ENCODE measurements at regions not wholly inside any gene's neighbourhood (a gene's known extent, or its start where the extent isn't known, plus 50 kb on each side); places are given as distances from the start of the nearest gene placed in this dataset.

DNA sequence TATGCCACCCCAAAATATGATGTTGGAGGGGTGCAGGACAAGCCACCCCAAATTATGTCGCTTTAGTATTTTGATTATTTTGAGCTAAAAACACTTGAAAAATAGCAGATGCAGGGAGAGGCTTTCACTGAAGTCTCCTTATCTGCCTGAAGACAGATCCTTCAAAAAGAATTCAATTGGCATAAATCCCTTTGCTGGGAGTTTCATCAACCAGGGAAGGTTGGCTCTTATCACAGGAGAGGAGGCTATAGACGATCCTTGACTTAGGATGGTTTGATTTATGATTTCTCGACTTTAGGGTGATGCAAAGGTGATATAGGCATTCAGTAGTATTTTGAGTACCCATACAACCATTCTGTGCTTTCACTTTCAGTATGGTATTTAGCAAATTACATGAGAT is 97.8 kb upstream of the CAMK1G start:
- no peaks in the 10 kb centered on the region for H3K4me1 ChIP-seq (ENCODE audit: insufficient read depth)
- TF ChIP-seq EP300 (IDR thresholded peaks at IDR 0.05) (no peak), POLR2A (IDR thresholded peaks at IDR 0.05) (no peak)
- TF ChIP-seq, protein P1, sequence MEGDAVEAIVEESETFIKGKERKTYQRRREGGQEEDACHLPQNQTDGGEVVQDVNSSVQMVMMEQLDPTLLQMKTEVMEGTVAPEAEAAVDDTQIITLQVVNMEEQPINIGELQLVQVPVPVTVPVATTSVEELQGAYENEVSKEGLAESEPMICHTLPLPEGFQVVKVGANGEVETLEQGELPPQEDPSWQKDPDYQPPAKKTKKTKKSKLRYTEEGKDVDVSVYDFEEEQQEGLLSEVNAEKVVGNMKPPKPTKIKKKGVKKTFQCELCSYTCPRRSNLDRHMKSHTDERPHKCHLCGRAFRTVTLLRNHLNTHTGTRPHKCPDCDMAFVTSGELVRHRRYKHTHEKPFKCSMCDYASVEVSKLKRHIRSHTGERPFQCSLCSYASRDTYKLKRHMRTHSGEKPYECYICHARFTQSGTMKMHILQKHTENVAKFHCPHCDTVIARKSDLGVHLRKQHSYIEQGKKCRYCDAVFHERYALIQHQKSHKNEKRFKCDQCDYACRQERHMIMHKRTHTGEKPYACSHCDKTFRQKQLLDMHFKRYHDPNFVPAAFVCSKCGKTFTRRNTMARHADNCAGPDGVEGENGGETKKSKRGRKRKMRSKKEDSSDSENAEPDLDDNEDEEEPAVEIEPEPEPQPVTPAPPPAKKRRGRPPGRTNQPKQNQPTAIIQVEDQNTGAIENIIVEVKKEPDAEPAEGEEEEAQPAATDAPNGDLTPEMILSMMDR (IDR thresholded peaks at IDR 0.05): no peak
- DNase-seq: no peak
- WGBS, 3 donors: 28 to 53% (median 28%) methylated on average over 3 of the region's 3 CpGs
- no peak overlapping the region for H3K27ac ChIP-seq
- intact Hi-C loops (cut with DNase I): no loop called here
- H3K9me3 ChIP-seq: no peaks in the 10 kb centered on the region
- no peaks in the 10 kb centered on the region for H3K36me3 ChIP-seq
- H3K27me3 ChIP-seq: no peaks in the 10 kb centered on the region
- H3K4me3 ChIP-seq: no peak overlapping the region

DNA sequence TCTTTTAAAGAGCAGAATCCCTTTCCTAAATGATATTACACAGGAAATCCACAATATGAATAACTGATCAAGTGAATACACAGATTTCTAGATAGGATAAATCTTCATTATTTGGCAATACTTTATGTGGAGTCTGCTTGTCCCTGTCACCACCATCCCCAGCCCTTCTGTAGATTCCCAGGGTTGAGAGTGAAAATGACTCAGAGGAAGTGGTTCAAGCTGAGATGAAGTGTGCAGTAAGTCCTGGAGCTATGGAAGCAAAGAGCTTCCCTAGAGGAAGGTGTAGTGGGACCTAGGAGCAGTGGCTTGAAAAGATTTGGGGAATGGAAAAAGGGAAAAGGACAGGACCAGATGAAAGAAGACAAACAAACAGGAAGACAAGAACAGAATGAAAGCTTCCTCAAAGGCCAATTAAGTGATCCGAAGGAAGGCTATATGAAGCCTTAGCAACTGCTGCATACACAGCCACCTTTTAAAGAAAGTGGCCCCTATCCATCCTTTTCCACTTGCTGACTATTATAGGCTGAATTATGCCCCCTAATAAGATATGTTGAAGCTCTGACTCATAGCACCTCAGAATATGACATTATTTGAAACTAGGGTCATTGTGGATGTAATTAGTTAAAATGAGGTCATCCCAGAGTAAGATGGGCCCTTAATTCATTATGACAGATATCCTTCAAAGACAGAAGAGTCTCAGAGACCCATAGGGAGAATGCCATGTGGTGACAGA is 96.5 kb upstream of the CAMK1G start:
- H3K27me3 ChIP-seq: no peaks in the 10 kb centered on the region
- no peaks in the 10 kb centered on the region for H3K36me3 ChIP-seq
- TF ChIP-seq EP300 (IDR thresholded peaks at IDR 0.05): no peak
- DNase-seq: no peak
- intact Hi-C loops (cut with DNase I): no loop called here
- WGBS, 3 donors: 85 to 89% (median 89%) methylated on average over 1 of the region's 1 CpG
- no peaks in the 10 kb centered on the region for H3K9me3 ChIP-seq
- no peak overlapping the region for H3K27ac ChIP-seq
- H3K4me3 ChIP-seq: no peak overlapping the region
- no peaks in the 10 kb centered on the region for H3K4me1 ChIP-seq (ENCODE audit: insufficient read depth)

GRCh38 chr1:209490013-209490412 is 93.5 kb upstream of the CAMK1G start:
- no peaks in the 10 kb centered on the region for H3K9me3 ChIP-seq
- TF ChIP-seq, protein P1 (IDR thresholded peaks at IDR 0.05): no peak
- TF ChIP-seq POLR2A (IDR thresholded peaks at IDR 0.05): no peak
- no peak for TF ChIP-seq EP300 (IDR thresholded peaks at IDR 0.05)
- WGBS, 3 donors: 54 to 68% (median 62%) methylated on average over 3 of the region's 3 CpGs
- no peaks in the 10 kb centered on the region for H3K27me3 ChIP-seq
- no peak for DNase-seq
- H3K4me1 ChIP-seq (ENCODE audit: insufficient read depth): no peaks in the 10 kb centered on the region
- intact Hi-C loops (cut with DNase I): no loop called here
- no peak overlapping the region for H3K4me3 ChIP-seq
- H3K36me3 ChIP-seq: no peaks in the 10 kb centered on the region
- H3K27ac ChIP-seq: no peak overlapping the region

DNA sequence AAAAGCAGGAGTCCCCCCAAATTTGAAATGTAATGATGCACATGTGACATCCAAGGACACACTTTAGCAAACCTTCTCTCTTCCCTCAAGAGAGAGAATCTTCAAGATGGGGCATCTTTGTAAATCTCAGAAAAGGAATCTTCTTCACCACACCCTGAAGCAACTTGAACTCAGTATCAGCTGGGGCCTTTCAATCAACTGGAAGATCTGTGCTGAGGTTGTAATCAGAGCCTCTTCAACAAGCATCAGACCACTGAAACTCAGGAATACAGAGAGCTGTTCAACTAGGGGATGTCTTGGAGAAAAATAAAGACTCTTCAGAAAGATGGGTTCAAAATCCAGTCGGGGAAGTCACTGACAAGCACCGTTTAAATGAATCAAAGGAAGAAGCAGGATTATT is 92.5 kb upstream of the CAMK1G start:
- 80 to 82% (median 81%) methylated on average over 2 of the region's 2 CpGs for WGBS, 3 donors
- intact Hi-C loops (cut with DNase I): no loop called here
- Histone ChIP-seq H3K27ac (no peak overlapping the region), H3K4me1 (ENCODE audit: insufficient read depth) (no peaks in the 10 kb centered on the region), H3K9me3 (no peaks in the 10 kb centered on the region), H3K4me3 (no peak overlapping the region), H3K27me3 (no peaks in the 10 kb centered on the region), H3K36me3 (no peaks in the 10 kb centered on the region)
- TF ChIP-seq, protein P1 (IDR thresholded peaks at IDR 0.05): no peak
- TF ChIP-seq POLR2A (IDR thresholded peaks at IDR 0.05) (no peak), EP300 (IDR thresholded peaks at IDR 0.05) (no peak)
- DNase-seq: no peak

- TF ChIP-seq, protein P1 (IDR thresholded peaks at IDR 0.05): no peak
- TF ChIP-seq EP300 (IDR thresholded peaks at IDR 0.05): no peak
- TF ChIP-seq POLR2A (IDR thresholded peaks at IDR 0.05): no peak
- Histone ChIP-seq H3K4me3 (no peak overlapping the region), H3K36me3 (no peaks in the 10 kb centered on the region), H3K27me3 (no peaks in the 10 kb centered on the region), H3K27ac (no peak overlapping the region), H3K9me3 (no peaks in the 10 kb centered on the region), H3K4me1 (ENCODE audit: insufficient read depth) (no peaks in the 10 kb centered on the region)
- DNase-seq: no peak
- 81 to 89% (median 83%) methylated on average over 1 of the region's 1 CpG for WGBS, 3 donors
- intact Hi-C loops (cut with DNase I): no loop called here
Observed at GRCh38 chr1:209491496-209491895, 92.0 kb upstream of the CAMK1G start.
